ENCODE measurements at regions not wholly inside any gene's neighbourhood (a gene's known extent, or its start where the extent isn't known, plus 50 kb on each side); places are given as distances from the start of the nearest gene placed in this dataset.

DNA sequence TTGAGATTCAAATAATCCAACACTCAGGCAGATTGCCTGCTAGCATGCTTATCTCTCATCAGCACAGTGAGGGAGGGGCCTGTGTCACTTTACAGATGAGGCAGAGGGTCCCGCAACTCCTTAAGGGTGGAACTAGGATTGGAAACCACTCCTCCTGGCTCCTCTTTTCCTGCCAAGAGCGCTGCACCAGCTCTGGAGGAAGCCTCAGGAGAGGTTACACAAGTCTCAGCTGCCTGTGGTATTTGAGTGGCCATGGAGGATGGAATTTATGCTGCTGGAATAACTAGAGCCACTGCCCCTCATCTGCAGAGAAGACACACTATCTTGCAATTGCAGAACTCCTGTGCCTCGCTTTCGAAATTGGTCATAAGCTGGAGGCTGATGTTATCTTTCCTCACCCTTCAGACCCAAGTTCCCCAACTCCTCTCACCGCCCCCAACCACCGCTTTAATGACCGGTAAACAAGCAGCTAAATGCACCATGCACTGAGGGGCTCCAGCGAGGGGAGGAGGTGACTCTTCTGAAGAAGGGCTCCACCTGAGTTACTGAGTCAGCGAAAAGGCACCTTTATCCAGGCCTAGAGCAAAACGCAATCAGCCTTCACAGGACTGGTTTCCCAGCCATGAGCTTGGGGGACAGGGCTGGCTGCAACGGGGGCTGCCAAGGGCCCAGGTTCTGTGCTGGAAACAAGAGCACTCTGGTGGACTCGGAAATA is 245.8 kb downstream of the SOX11 start (continued):
- TF ChIP-seq, protein P1, sequence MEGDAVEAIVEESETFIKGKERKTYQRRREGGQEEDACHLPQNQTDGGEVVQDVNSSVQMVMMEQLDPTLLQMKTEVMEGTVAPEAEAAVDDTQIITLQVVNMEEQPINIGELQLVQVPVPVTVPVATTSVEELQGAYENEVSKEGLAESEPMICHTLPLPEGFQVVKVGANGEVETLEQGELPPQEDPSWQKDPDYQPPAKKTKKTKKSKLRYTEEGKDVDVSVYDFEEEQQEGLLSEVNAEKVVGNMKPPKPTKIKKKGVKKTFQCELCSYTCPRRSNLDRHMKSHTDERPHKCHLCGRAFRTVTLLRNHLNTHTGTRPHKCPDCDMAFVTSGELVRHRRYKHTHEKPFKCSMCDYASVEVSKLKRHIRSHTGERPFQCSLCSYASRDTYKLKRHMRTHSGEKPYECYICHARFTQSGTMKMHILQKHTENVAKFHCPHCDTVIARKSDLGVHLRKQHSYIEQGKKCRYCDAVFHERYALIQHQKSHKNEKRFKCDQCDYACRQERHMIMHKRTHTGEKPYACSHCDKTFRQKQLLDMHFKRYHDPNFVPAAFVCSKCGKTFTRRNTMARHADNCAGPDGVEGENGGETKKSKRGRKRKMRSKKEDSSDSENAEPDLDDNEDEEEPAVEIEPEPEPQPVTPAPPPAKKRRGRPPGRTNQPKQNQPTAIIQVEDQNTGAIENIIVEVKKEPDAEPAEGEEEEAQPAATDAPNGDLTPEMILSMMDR (IDR thresholded peaks at IDR 0.05 in 2 of 3, conservative IDR thresholded peaks at IDR 0.05 in 1 of 3; ENCODE audit: borderline replicate concordance in 1 of 3, insufficient read depth in 1 of 3, low read depth in 2 of 3, low read length in 2 of 3): no peak
- TF ChIP-seq POLR2A (IDR thresholded peaks at IDR 0.05; ENCODE audit: borderline replicate concordance, extremely low read depth, insufficient read depth, insufficient read length): no peak
- TF ChIP-seq, protein P2, sequence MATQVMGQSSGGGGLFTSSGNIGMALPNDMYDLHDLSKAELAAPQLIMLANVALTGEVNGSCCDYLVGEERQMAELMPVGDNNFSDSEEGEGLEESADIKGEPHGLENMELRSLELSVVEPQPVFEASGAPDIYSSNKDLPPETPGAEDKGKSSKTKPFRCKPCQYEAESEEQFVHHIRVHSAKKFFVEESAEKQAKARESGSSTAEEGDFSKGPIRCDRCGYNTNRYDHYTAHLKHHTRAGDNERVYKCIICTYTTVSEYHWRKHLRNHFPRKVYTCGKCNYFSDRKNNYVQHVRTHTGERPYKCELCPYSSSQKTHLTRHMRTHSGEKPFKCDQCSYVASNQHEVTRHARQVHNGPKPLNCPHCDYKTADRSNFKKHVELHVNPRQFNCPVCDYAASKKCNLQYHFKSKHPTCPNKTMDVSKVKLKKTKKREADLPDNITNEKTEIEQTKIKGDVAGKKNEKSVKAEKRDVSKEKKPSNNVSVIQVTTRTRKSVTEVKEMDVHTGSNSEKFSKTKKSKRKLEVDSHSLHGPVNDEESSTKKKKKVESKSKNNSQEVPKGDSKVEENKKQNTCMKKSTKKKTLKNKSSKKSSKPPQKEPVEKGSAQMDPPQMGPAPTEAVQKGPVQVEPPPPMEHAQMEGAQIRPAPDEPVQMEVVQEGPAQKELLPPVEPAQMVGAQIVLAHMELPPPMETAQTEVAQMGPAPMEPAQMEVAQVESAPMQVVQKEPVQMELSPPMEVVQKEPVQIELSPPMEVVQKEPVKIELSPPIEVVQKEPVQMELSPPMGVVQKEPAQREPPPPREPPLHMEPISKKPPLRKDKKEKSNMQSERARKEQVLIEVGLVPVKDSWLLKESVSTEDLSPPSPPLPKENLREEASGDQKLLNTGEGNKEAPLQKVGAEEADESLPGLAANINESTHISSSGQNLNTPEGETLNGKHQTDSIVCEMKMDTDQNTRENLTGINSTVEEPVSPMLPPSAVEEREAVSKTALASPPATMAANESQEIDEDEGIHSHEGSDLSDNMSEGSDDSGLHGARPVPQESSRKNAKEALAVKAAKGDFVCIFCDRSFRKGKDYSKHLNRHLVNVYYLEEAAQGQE (IDR thresholded peaks at IDR 0.05; ENCODE audit: low read depth): no peak
- no peak for TF ChIP-seq FOSL1 (IDR thresholded peaks at IDR 0.05; ENCODE audit: low read depth)
- TF ChIP-seq TCF7L2 (IDR thresholded peaks at IDR 0.05; ENCODE audit: borderline replicate concordance, extremely low read depth, insufficient read depth, insufficient read length): no peak
- no peak for TF ChIP-seq SRF (IDR thresholded peaks at IDR 0.05; ENCODE audit: low read depth)

DNA sequence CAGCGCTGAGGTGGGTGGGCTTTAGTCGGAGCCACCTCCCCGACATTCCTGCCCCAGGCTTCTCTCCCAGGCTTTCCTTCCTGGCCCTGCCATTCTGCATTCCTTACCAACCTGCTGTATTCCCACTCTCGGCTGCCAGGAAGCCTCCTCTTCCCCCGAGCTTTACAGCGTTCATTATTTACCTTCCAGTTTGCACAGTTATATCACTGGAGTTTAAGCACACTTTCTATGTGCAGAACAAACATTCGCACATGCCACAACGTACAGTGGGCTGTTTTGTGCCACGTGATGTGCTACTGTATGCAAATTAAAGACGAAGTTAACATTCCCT is 246.3 kb downstream of the SOX11 start:
- BruUV-seq (replicated peaks): no TSS peak
- Histone ChIP-seq H3K9me3 (ENCODE audit: control insufficient read depth in 1 of 2, insufficient read depth in 1 of 2, low read depth in 1 of 2, low read length in 2 of 2) (peaks cover 6% of the 10 kb centered on the region in 2 experiments; a peak in 2 of 4 replicates), H3K79me2 (ENCODE audit: insufficient read depth, low read length) (no peaks in the 10 kb centered on the region), H3K9me2 (ENCODE audit: insufficient read depth) (no peaks in the 10 kb centered on the region), H3K36me3 (ENCODE audit: control insufficient read depth in 1 of 2, insufficient read depth in 2 of 2, low read length in 2 of 2) (no peaks in the 10 kb centered on the region), H3K27me3 (ENCODE audit: insufficient read depth, low read length) (no peaks in the 10 kb centered on the region), H2AFZ (ENCODE audit: low read depth, low read length, poor library complexity, severe bottlenecking) (no peak overlapping the region), H4K20me1 (ENCODE audit: insufficient read depth) (no peaks in the 10 kb centered on the region), H3K4me3 (replicated peaks in 1 of 2; ENCODE audit: low read depth in 1 of 2, low read length in 2 of 2) (no peak overlapping the region), H3K4me2 (ENCODE audit: low read length) (no peak overlapping the region), H3K27ac (ENCODE audit: low read depth, low read length) (no peak overlapping the region), H3K4me1 (ENCODE audit: control insufficient read depth in 1 of 2, insufficient read depth in 2 of 2, low read length in 2 of 2) (no peaks in the 10 kb centered on the region), H3K9ac (ENCODE audit: low read length) (no peak overlapping the region)
- TF ChIP-seq, protein P1 (IDR thresholded peaks at IDR 0.05 in 2 of 3, conservative IDR thresholded peaks at IDR 0.05 in 1 of 3; ENCODE audit: borderline replicate concordance in 1 of 3, insufficient read depth in 1 of 3, low read depth in 2 of 3, low read length in 2 of 3): no peak
- TF ChIP-seq ZNF274 (IDR thresholded peaks at IDR 0.05; ENCODE audit: low read depth, low read length): no peak
- no peak for TF ChIP-seq POLR2A (IDR thresholded peaks at IDR 0.05; ENCODE audit: borderline replicate concordance, extremely low read depth, insufficient read depth, insufficient read length)
- TF ChIP-seq, protein P3, sequence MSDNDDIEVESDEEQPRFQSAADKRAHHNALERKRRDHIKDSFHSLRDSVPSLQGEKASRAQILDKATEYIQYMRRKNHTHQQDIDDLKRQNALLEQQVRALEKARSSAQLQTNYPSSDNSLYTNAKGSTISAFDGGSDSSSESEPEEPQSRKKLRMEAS (IDR thresholded peaks at IDR 0.05): no peak
- TF ChIP-seq JUND (IDR thresholded peaks at IDR 0.05): no peak
- no peak for TF ChIP-seq SIN3A (IDR thresholded peaks at IDR 0.05; ENCODE audit: low read depth)
- TF ChIP-seq SRF (IDR thresholded peaks at IDR 0.05; ENCODE audit: low read depth): no peak
- TF ChIP-seq TCF7L2 (IDR thresholded peaks at IDR 0.05; ENCODE audit: borderline replicate concordance, extremely low read depth, insufficient read depth, insufficient read length): no peak
- ChIA-PET CTCF (no interaction called here), RAD21 (ENCODE audit: low non-redundant PET in 1 of 2, low total read pairs in 2 of 2, uncharacterized antibody in 2 of 2, unreplicated experiment in 2 of 2) (no interaction called here), POLR2A (no interaction called here)
- ATAC-seq (no peak), DNase-seq (ENCODE audit: low read depth, low spot score) (no peak)
- intact Hi-C loops (cut with micrococcal nuclease): no loop called here

Measured in HCT116 (cell line).